Subcutaneous abdominal adipose tissue (tissue), 5 donors: ENCODE measurements at regions not wholly inside any gene's neighbourhood (a gene's known extent, or its start where the extent isn't known, plus 50 kb on each side); places are given as distances from the start of the nearest gene placed in this dataset.

Experiments
- H3K27ac ChIP-seq: one replicate; pipeline ENCODE4 v1.7.0; 2013; ENCODE audit warnings: low read depth, mild to moderate bottlenecking, inconsistent platforms, low read length, moderate library complexity
- H3K27me3 ChIP-seq, 5 donors: one replicate each; pipeline ENCODE4 v1.7.0; 2013; ENCODE audit warnings: low read length in 5 of 5, inconsistent platforms in 1 of 5; ENCODE audit not compliant: control insufficient read depth in 5 of 5, insufficient read depth in 4 of 5
- H3K36me3 ChIP-seq, 5 donors: one replicate each; pipeline ENCODE4 v1.7.0; 2013; ENCODE audit warnings: low read length in 5 of 5; ENCODE audit not compliant: control insufficient read depth in 5 of 5, insufficient read depth in 5 of 5
- H3K4me1 ChIP-seq, 5 donors: one replicate each; pipeline ENCODE4 v1.7.0; 2013; ENCODE audit warnings: low read length in 5 of 5, mild to moderate bottlenecking in 3 of 5, moderate library complexity in 1 of 5; ENCODE audit not compliant: control insufficient read depth in 5 of 5, insufficient read depth in 5 of 5
- H3K4me3 ChIP-seq, 5 donors: one replicate each; pipeline ENCODE4 v1.7.0; 2013; ENCODE audit warnings: low read length in 5 of 5, low read depth in 1 of 5
- H3K9ac ChIP-seq, 5 donors: one replicate each; pipeline ENCODE4 v1.7.0; 2013; ENCODE audit warnings: low read length in 5 of 5, mild to moderate bottlenecking in 4 of 5, moderate library complexity in 3 of 5
- H3K9me3 ChIP-seq, 5 donors: one replicate each; pipeline ENCODE4 v1.7.0; 2013; ENCODE audit warnings: low read length in 5 of 5; ENCODE audit not compliant: control insufficient read depth in 5 of 5
- donor health status: healthy.
- donor health status: healthy.
- donor health status: healthy.
- donor health status: healthy.
- donor health status: healthy.

- H3K9ac ChIP-seq, result no peak overlapping the region
- H3K4me3 ChIP-seq, result no peak overlapping the region
- no peaks in the 10 kb centered on the region for H3K36me3 ChIP-seq
- H3K27ac ChIP-seq, result no peak overlapping the region
- H3K4me1 ChIP-seq, result no peaks in the 10 kb centered on the region
- no peaks in the 10 kb centered on the region for H3K9me3 ChIP-seq
- H3K27me3 ChIP-seq, result no peaks in the 10 kb centered on the region
Measured at GRCh38 chr6:156406099-156406498, 371.1 kb upstream of the ARID1B start.

GRCh38 chr6:156402628-156403027 is 374.6 kb upstream of the ARID1B start:
- no peaks in the 10 kb centered on the region for H3K36me3 ChIP-seq
- H3K9ac ChIP-seq, result no peak overlapping the region

DNA sequence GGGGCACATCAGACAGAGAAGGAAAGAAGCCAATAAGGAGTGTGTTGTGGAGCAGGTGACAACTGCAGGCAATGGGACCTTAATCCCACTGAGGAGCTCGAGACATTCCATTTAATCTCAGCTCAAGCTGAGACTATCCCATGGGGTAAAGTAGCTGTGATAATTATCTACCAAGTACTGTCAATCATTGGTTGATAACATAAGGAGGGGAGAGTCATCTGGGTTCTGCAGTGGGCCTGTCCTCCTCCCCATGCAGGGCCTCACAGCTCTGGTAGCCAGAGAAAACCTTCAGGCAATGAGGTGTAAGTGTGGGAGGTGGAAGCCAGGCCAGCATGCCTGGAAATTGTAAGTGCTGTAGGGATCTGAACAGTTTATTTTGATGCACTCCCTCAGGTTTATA is 375.0 kb upstream of the ARID1B start:
- H3K9me3 ChIP-seq, result no peaks in the 10 kb centered on the region
- H3K27ac ChIP-seq, result no peak overlapping the region
- no peak overlapping the region for H3K4me3 ChIP-seq
- peaks cover 0 to 4% (median 3%) of the 10 kb centered on the region in 5 donors for H3K27me3 ChIP-seq
- no peak overlapping the region for H3K9ac ChIP-seq
- H3K36me3 ChIP-seq, result no peaks in the 10 kb centered on the region
- no peaks in the 10 kb centered on the region for H3K4me1 ChIP-seq

More at GRCh38 chr6:156402628-156403027, 374.6 kb upstream of the ARID1B start:
- Histone ChIP-seq H3K4me1 (no peaks in the 10 kb centered on the region), H3K27me3 (no peaks in the 10 kb centered on the region), H3K4me3 (no peak overlapping the region), H3K27ac (no peak overlapping the region), H3K9me3 (no peaks in the 10 kb centered on the region)

GRCh38 chr6:156400487-156400886 is 376.7 kb upstream of the ARID1B start:
- no peaks in the 10 kb centered on the region for H3K9me3 ChIP-seq
- no peak overlapping the region for H3K9ac ChIP-seq
- H3K27ac ChIP-seq, result no peak overlapping the region
- peaks cover 0 to 6% (median 3%) of the 10 kb centered on the region in 5 donors for H3K27me3 ChIP-seq
- H3K4me1 ChIP-seq, result no peaks in the 10 kb centered on the region
- no peak overlapping the region for H3K4me3 ChIP-seq
- no peaks in the 10 kb centered on the region for H3K36me3 ChIP-seq

DNA sequence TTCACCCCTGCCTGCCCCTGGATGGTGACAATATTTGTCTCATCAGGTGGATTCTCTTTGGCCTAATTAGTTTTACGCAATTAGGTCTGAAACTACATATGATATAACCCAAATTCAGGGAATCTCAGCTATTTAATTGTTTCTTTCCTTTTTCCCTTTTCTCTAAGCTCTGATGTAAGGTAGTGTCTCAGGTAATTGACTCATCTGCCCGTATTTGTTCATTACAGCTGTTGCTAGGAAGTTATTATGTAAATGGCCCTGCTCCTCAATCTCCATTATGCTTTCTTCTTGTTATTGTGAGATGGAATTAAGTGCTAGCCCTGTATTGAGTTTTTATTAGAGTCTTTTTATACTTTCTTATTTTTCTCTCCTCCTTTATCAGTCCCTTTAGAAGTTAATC is 378.2 kb upstream of the ARID1B start:
- no peaks in the 10 kb centered on the region for H3K36me3 ChIP-seq
- H3K4me1 ChIP-seq, result no peaks in the 10 kb centered on the region
- no peak overlapping the region for H3K9ac ChIP-seq
- H3K4me3 ChIP-seq, result no peak overlapping the region
- no peaks in the 10 kb centered on the region for H3K9me3 ChIP-seq
- H3K27ac ChIP-seq, result no peak overlapping the region
- peaks cover 0 to 6% (median 3%) of the 10 kb centered on the region in 5 donors for H3K27me3 ChIP-seq

GRCh38 chr6:156398371-156398770 is 378.8 kb upstream of the ARID1B start:
- no peaks in the 10 kb centered on the region for H3K36me3 ChIP-seq
- H3K9me3 ChIP-seq, result no peaks in the 10 kb centered on the region
- no peak overlapping the region for H3K4me3 ChIP-seq
- no peak overlapping the region for H3K27ac ChIP-seq
- no peak overlapping the region for H3K9ac ChIP-seq
- H3K27me3 ChIP-seq, result peaks cover 0 to 6% (median 3%) of the 10 kb centered on the region in 5 donors
- no peaks in the 10 kb centered on the region for H3K4me1 ChIP-seq

DNA sequence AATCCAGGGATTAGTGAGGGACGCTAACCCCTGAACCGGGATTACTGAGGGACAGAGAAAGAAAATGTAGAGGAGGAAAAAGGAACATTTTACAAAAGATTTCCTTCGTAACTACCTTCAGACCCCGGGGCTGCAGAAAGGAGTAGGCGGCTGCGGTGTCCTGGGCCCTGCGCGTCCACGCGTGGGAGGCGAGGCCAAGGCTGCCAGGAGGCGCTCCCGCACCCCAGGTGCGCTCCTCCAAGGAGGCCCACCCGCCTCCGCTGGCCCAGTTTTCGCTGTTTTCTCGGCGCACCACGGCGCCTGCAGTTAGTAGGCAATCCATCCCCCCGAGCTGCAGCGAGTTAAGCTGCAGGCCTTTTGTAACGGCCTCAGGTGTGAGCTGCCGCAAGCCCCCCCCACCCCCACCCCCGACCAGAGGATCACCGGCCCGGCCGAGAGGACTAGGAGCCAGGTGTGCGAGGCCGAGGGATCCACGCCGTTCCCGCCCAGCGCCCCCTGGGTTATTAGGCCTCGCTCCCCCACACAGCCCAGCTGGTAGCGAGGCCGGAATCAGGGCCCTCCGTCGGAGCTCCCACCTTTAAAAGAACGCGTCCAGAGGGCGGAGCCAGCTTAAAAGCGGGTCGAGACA is 380.3 kb upstream of the ARID1B start:
- H3K27ac ChIP-seq, result no peak overlapping the region
- no peaks in the 10 kb centered on the region for H3K4me1 ChIP-seq
- H3K9me3 ChIP-seq, result no peaks in the 10 kb centered on the region
- H3K36me3 ChIP-seq, result no peaks in the 10 kb centered on the region
- no peak overlapping the region for H3K9ac ChIP-seq
- no peak overlapping the region for H3K4me3 ChIP-seq
- peaks cover 0 to 6% (median 3%) of the 10 kb centered on the region in 5 donors for H3K27me3 ChIP-seq

DNA sequence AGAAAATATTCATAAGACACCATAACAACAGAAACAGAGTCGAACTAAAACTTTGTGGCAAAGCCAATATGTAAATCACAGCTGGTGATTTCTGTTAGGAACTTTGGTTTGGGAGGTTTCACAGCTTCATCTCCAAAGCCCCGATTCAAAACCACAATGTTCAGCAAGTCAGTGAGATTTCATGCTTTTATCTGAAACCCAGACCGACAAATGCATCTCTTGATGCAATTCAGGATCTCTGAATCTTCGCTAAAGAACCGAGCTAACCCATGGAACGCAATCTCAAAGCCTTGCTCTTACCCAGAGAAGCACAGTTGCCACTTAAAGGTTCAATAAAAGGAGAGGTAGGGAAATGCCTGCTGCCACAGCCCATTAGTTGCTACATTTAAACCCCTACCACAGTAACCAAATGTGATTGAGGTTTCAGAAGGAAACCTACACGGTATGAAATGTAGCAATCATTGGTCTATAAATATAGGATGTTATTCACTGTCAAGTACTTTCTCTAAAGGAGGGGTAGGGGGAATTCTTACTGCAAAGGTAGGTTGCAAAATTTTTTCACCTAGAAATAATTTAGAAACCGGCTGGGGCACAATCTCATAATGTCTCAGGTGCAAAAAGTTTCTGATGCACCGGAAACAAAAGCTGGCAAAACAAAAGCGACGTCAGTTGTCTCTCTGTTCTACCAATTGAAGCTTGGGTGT is 381.0 kb upstream of the ARID1B start:
- H3K9me3 ChIP-seq, result no peaks in the 10 kb centered on the region
- no peak overlapping the region for H3K4me3 ChIP-seq
- no peaks in the 10 kb centered on the region for H3K4me1 ChIP-seq
- H3K9ac ChIP-seq, result no peak overlapping the region
- peaks cover 0 to 6% (median 3%) of the 10 kb centered on the region in 5 donors for H3K27me3 ChIP-seq
- H3K36me3 ChIP-seq, result no peaks in the 10 kb centered on the region
- no peak overlapping the region for H3K27ac ChIP-seq

GRCh38 chr6:156395276-156395675 is 381.9 kb upstream of the ARID1B start:
- Histone ChIP-seq H3K36me3 (no peaks in the 10 kb centered on the region), H3K9ac (no peak overlapping the region), H3K4me3 (no peak overlapping the region), H3K27me3 (peaks cover 0 to 6% (median 3%) of the 10 kb centered on the region in 5 donors), H3K4me1 (no peaks in the 10 kb centered on the region), H3K9me3 (no peaks in the 10 kb centered on the region), H3K27ac (no peak overlapping the region)

DNA sequence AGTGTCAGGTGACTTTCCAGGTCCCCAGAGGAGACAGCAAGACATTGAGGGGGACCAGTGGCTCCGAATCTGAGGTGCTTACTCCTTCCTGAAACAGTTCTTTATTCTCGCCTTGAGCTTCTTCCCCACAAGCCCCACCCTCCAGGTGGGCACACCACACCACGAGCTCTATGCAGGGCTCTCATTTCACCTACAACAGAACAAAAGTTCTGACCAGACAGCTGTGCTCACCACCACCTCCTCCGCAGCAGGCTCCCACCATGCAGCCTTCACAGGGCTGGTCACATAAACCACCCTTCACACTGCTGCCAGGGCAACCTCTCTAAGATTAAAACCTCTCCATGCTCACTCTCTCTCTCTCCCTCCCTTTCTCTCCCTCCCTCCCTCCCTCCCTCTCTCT is 384.5 kb upstream of the ARID1B start:
- no peak overlapping the region for H3K9ac ChIP-seq
- H3K27me3 ChIP-seq, result peaks cover 0 to 6% (median 3%) of the 10 kb centered on the region in 5 donors
- H3K36me3 ChIP-seq, result no peaks in the 10 kb centered on the region
- no peak overlapping the region for H3K4me3 ChIP-seq
- H3K9me3 ChIP-seq, result no peaks in the 10 kb centered on the region
- no peaks in the 10 kb centered on the region for H3K4me1 ChIP-seq
- H3K27ac ChIP-seq, result no peak overlapping the region
